H1 (cell line): ENCODE measurements at regions not wholly inside any gene's neighbourhood (a gene's known extent, or its start where the extent isn't known, plus 50 kb on each side); places are given as distances from the start of the nearest gene placed in this dataset.

Experiments
- CTCF ChIA-PET: fragments of 300-600 bp; sonication (Branson Sonifier 250); formaldehyde crosslinking; loops from one replicate; lab custom pipeline; 2021; ENCODE audit not compliant: partially characterized antibody; lab: Charles Lee
- POLR2A ChIA-PET: fragments of 300-600 bp; sonication (Branson Sonifier 250); formaldehyde crosslinking; loops from one replicate; lab custom pipeline; 2021; ENCODE audit warnings: inconsistent platforms; ENCODE audit not compliant: partially characterized antibody; lab: Charles Lee
- DNase-seq, 2 experiments: peaks; one replicate each; pipeline versions ENCODE4 v3.0.0 to v3.0.0-alpha.2; 2010 to 2022; ENCODE audit warnings: low spot score in 2 of 2, low read depth in 1 of 2, mixed read lengths in 1 of 2
- FAIRE-seq: peaks from 2 replicates; lab custom pipeline; 2011; peaks lifted over from hg19 to GRCh38; lab: Jason Lieb, UNC
- H2AFZ ChIP-seq: 2 replicates; pipeline ENCODE4 v1.8.1; 2012; ENCODE audit warnings: low read length, inconsistent platforms
- H2AK5ac ChIP-seq: 2 replicates; pipeline ENCODE4 v1.6.1; 2013; ENCODE audit warnings: low read depth, low read length
- H2BK120ac ChIP-seq: replicated peaks from 2 replicates; pipeline ENCODE3; 2013; ENCODE audit warnings: low read depth, low read length, inconsistent platforms
- H2BK12ac ChIP-seq: 2 replicates; pipeline ENCODE4 v1.6.1; 2013; ENCODE audit warnings: low read depth, low read length
- H2BK15ac ChIP-seq: 2 replicates; pipeline ENCODE4 v1.6.1; 2013; ENCODE audit warnings: low read length
- H2BK20ac ChIP-seq: 2 replicates; pipeline ENCODE4 v1.6.1; 2013; ENCODE audit warnings: low read length
- H2BK5ac ChIP-seq: 2 replicates; pipeline ENCODE4 v1.6.1; 2013; ENCODE audit warnings: low read depth, low read length
- H3K14ac ChIP-seq: 2 replicates; pipeline ENCODE4 v1.6.1; 2013; ENCODE audit warnings: inconsistent platforms; ENCODE audit not compliant: insufficient read length
- H3K18ac ChIP-seq: 2 replicates; pipeline ENCODE4 v1.6.1; 2013; ENCODE audit warnings: low read length; ENCODE audit errors: extremely low read depth
- H3K23ac ChIP-seq: 2 replicates; pipeline ENCODE4 v1.6.1; 2013; ENCODE audit warnings: inconsistent platforms; ENCODE audit not compliant: insufficient read length
- H3K23me2 ChIP-seq: 2 replicates; pipeline ENCODE4 v1.6.1; 2013; ENCODE audit warnings: low read depth, low read length
- H3K27ac ChIP-seq: 2 replicates; pipeline ENCODE4 v1.6.1; 2011; ENCODE audit warnings: low read depth, low read length, inconsistent platforms
- H3K27me3 ChIP-seq, 4 experiments: replicated peaks in 1 of 4; 1 replicate in 1 of 4; 2 replicates in 3 of 4; pipeline versions ENCODE4 v1.6.1 to v1.8.1; 2011 to 2013; ENCODE audit warnings: low read length in 3 of 4, mild to moderate bottlenecking in 3 of 4, inconsistent platforms in 2 of 4, mixed read lengths in 2 of 4, moderate library complexity in 1 of 4; ENCODE audit not compliant: control insufficient read depth in 3 of 4, insufficient read depth in 3 of 4; ENCODE audit errors: extremely low read depth in 1 of 4
- H3K36me3 ChIP-seq, 4 experiments: 2 replicates each; pipeline versions ENCODE4 v1.6.1 to v1.8.1; 2011 to 2013; ENCODE audit warnings: mild to moderate bottlenecking in 4 of 4, low read length in 3 of 4, moderate library complexity in 2 of 4, control low read depth in 1 of 4, inconsistent platforms in 1 of 4; ENCODE audit not compliant: insufficient read depth in 4 of 4, control insufficient read depth in 2 of 4
- H3K4ac ChIP-seq: replicated peaks from 2 replicates; pipeline ENCODE3; 2013; ENCODE audit warnings: low read length, low read depth, mixed read lengths, inconsistent platforms; ENCODE audit not compliant: insufficient read length
- H3K4me1 ChIP-seq, 4 experiments: replicated peaks in 1 of 4; 1 replicate in 1 of 4; 2 replicates in 3 of 4; pipeline versions ENCODE4 v1.6.1 to v1.8.1; 2011 to 2013; ENCODE audit warnings: low read length in 3 of 4, inconsistent platforms in 2 of 4, mixed read lengths in 1 of 4; ENCODE audit not compliant: insufficient read depth in 4 of 4, control insufficient read depth in 3 of 4
- H3K4me2 ChIP-seq, 2 experiments: 2 replicates each; pipeline versions ENCODE4 v1.6.1 to v1.8.1; 2011 to 2013; ENCODE audit warnings: low read depth in 2 of 2, low read length in 2 of 2, control low read depth in 1 of 2, inconsistent platforms in 1 of 2, mild to moderate bottlenecking in 1 of 2; ENCODE audit not compliant: insufficient read depth in 1 of 2
- H3K4me3 ChIP-seq, 4 experiments: fragments of 200-600, 300-600 bp in 1 of 4; sonication (generic), shearing (Covaris generic), sonication (Bioruptor Twin) in 1 of 4; 2 replicates each; pipeline versions ENCODE4 v1.5.1 to v1.8.1; 2011 to 2016; ENCODE audit warnings: low read length in 4 of 4, low read depth in 3 of 4, control low read depth in 2 of 4, inconsistent platforms in 2 of 4, mild to moderate bottlenecking in 2 of 4, mixed read lengths in 1 of 4, moderate library complexity in 1 of 4; ENCODE audit not compliant: insufficient read depth in 2 of 4; ENCODE audit errors: extremely low read depth in 1 of 4
- H3K56ac ChIP-seq: replicated peaks from 2 replicates; pipeline ENCODE3; 2013; ENCODE audit warnings: low read depth, mild to moderate bottlenecking, mixed read lengths, low read length, inconsistent platforms; ENCODE audit not compliant: insufficient read length
- H3K79me1 ChIP-seq: 2 replicates; pipeline ENCODE4 v1.6.1; 2013; ENCODE audit warnings: low read depth, low read length, control low read depth
- H3K79me2 ChIP-seq, 2 experiments: 2 replicates each; pipeline versions ENCODE4 v1.6.1 to v1.8.1; 2012 to 2013; ENCODE audit warnings: low read length in 2 of 2, mild to moderate bottlenecking in 2 of 2, inconsistent platforms in 1 of 2; ENCODE audit not compliant: insufficient read depth in 2 of 2, control insufficient read depth in 1 of 2
- H3K9ac ChIP-seq, 4 experiments: replicated peaks in 1 of 4; 1 replicate in 1 of 4; 2 replicates in 3 of 4; pipeline versions ENCODE4 v1.6.1 to v1.8.1; 2011 to 2013; ENCODE audit warnings: low read depth in 3 of 4, low read length in 3 of 4, control low read depth in 2 of 4, mild to moderate bottlenecking in 2 of 4, moderate library complexity in 2 of 4, inconsistent platforms in 1 of 4; ENCODE audit errors: extremely low read depth in 1 of 4
- H3K9me3 ChIP-seq, 2 experiments: 2 replicates each; pipeline versions ENCODE4 v1.6.1 to v1.8.1; 2012 to 2013; ENCODE audit warnings: mild to moderate bottlenecking in 2 of 2, moderate library complexity in 2 of 2, control low read depth in 1 of 2, inconsistent platforms in 1 of 2, low read depth in 1 of 2, low read length in 1 of 2, mixed read lengths in 1 of 2; ENCODE audit not compliant: insufficient read depth in 2 of 2
- H4K20me1 ChIP-seq, 2 experiments: replicated peaks in 1 of 2; 2 replicates each; pipeline versions ENCODE3 to v1.8.1; 2011 to 2013; ENCODE audit warnings: inconsistent platforms in 2 of 2, low read length in 2 of 2, mild to moderate bottlenecking in 1 of 2; ENCODE audit not compliant: insufficient read depth in 2 of 2, control insufficient read depth in 1 of 2
- H4K5ac ChIP-seq: 2 replicates; pipeline ENCODE4 v1.6.1; 2013; ENCODE audit warnings: low read length, low read depth, mixed read lengths, inconsistent platforms; ENCODE audit not compliant: insufficient read length
- H4K8ac ChIP-seq: 2 replicates; pipeline ENCODE4 v1.8.0; 2013; ENCODE audit warnings: mild to moderate bottlenecking, moderate library complexity, low read length, inconsistent platforms; ENCODE audit not compliant: insufficient read depth; ENCODE audit errors: extremely low read depth
- H4K91ac ChIP-seq: replicated peaks from 2 replicates; pipeline ENCODE3; 2013; ENCODE audit warnings: low read length, mixed read lengths, inconsistent platforms; ENCODE audit not compliant: insufficient read length
- ATF2 ChIP-seq: IDR thresholded peaks from 2 replicates; pipeline ENCODE4 v1.6.1; 2012; ENCODE audit warnings: low read length, inconsistent platforms
- CEBPB ChIP-seq: IDR thresholded peaks from 2 replicates; pipeline ENCODE4 v1.6.1; 2012; ENCODE audit warnings: low read depth, low read length
- E2F6 ChIP-seq: IDR thresholded peaks from 2 replicates; pipeline ENCODE4 v1.6.1; 2012; ENCODE audit warnings: inconsistent platforms
- FOSL1 ChIP-seq: IDR thresholded peaks from 2 replicates; pipeline ENCODE4 v1.6.1; 2011; ENCODE audit warnings: mild to moderate bottlenecking, low read depth, low read length, moderate library complexity; ENCODE audit not compliant: insufficient read depth
- JUN ChIP-seq: IDR thresholded peaks from 2 replicates; pipeline ENCODE4 v1.6.1; 2011; ENCODE audit warnings: low read depth, mild to moderate bottlenecking, improper control_type of control experiment, low read length
- RNF2 ChIP-seq: fragments of 200-900, 300-1000 bp; sonication (generic); IDR thresholded peaks from 2 replicates; pipeline ENCODE4 v1.7.1; 2016; ENCODE audit warnings: borderline replicate concordance, low read depth, mild to moderate bottlenecking, antibody characterized with exemption, low read length; ENCODE audit not compliant: poor library complexity, severe bottlenecking; ENCODE audit errors: missing control alignments
- SAP30 ChIP-seq: fragments of 300-600 bp; sonication (generic); IDR thresholded peaks from 2 replicates; pipeline ENCODE4 v1.7.1; 2012; ENCODE audit warnings: low read length, moderate library complexity, mild to moderate bottlenecking, inconsistent platforms; ENCODE audit not compliant: insufficient read depth, insufficient replicate concordance
- SIN3A ChIP-seq, 2 experiments: IDR thresholded peaks in 1 of 2; conservative IDR thresholded peaks in 1 of 2; 2 replicates each; pipeline ENCODE4 v1.6.1; 2011 to 2012; ENCODE audit warnings: low read length in 2 of 2, improper control_type of control experiment in 1 of 2, low read depth in 1 of 2, mild to moderate bottlenecking in 1 of 2
- SP4 ChIP-seq: IDR thresholded peaks from 2 replicates; pipeline ENCODE4 v1.6.1; 2012; ENCODE audit warnings: low read length, inconsistent platforms
- WGBS, 2 experiments: shearing (Covaris generic) in 1 of 2; methylation state at CpG; one replicate each; pipeline versions ENCODE4 v1.1.6 to v1.1.7; 2013 to 2015; ENCODE audit warnings: low lambda C conversion rate in 2 of 2, mixed read lengths in 2 of 2, inconsistent platforms in 1 of 2, low coverage in 1 of 2, missing lambda C conversion rate in 1 of 2; ENCODE audit not compliant: insufficient replicate concordance in 2 of 2, insufficient coverage in 1 of 2, insufficient read length in 1 of 2; ENCODE audit errors: extremely low coverage in 1 of 2, missing lambda C conversion rate in 1 of 2; 5-methylcytosine and 5-hydroxymethylcytosine counted together

GRCh38 chr3:10599017-10599416 lies 93.6 kb upstream of the ATP2B2 start:
- Histone ChIP-seq H3K4ac (no peak overlapping the region), H2AFZ (no peak overlapping the region), H3K23ac (no peak overlapping the region), H3K9me3 (no peaks in the 10 kb centered on the region), H4K91ac (no peak overlapping the region), H2AK5ac (no peak overlapping the region), H3K9ac (no peak overlapping the region), H3K18ac (no peak overlapping the region), H3K79me1 (no peaks in the 10 kb centered on the region), H4K20me1 (peaks cover 0 to 4% of the 10 kb centered on the region in 2 experiments), H3K56ac (no peak overlapping the region), H4K5ac (no peak overlapping the region), H3K14ac (no peak overlapping the region), H2BK12ac (no peak overlapping the region), H3K23me2 (no peaks in the 10 kb centered on the region; the same call in 1 of the 2 replicates), H3K27ac (no peak overlapping the region), H2BK15ac (no peak overlapping the region), H3K4me2 (no peak overlapping the region), H3K27me3 (no peaks in the 10 kb centered on the region; a peak in 1 of 7 replicates), H3K4me1 (peaks cover 0 to 6% (median 1%) of the 10 kb centered on the region in 4 experiments; a peak in 2 of 7 replicates), H3K36me3 (no peaks in the 10 kb centered on the region), H2BK120ac (no peak overlapping the region), H4K8ac (no peak overlapping the region), H3K4me3 (no peak overlapping the region), H3K79me2 (no peaks in the 10 kb centered on the region), H2BK5ac (no peak overlapping the region), H2BK20ac (no peak overlapping the region)
- TF ChIP-seq FOSL1 = no peak
- TF ChIP-seq JUN = no peak
- TF ChIP-seq SIN3A (conservative IDR thresholded peaks at IDR 0.05 in 1 of 2, IDR thresholded peaks at IDR 0.05 in 1 of 2; ENCODE audit: low read depth in 1 of 2, low read length in 2 of 2) = no peak
- TF ChIP-seq ATF2 = no peak
- no peak for TF ChIP-seq CEBPB
- no peak for TF ChIP-seq E2F6
- TF ChIP-seq SP4 = no peak
- no peak for TF ChIP-seq SAP30
- TF ChIP-seq RNF2 = no peak
- WGBS, 2 experiments = 84% methylated on average over 4 of the region's 6 CpGs; no CpG with 5 or more reads in 1 of the 2 experiments
- DNase-seq (no peak), FAIRE-seq (no peak)
- ChIA-PET CTCF (interaction anchor here (0.8 to 5.6 kb wide), 8 partner anchors 9 to 164 kb away, joined by 3 to 20 read pairs (median 4); no protein-coding TSS in a partner anchor), POLR2A (no interaction called here)
